ENCODE measurements at regions not wholly inside any gene's neighbourhood (a gene's known extent, or its start where the extent isn't known, plus 50 kb on each side); places are given as distances from the start of the nearest gene placed in this dataset.

DNA sequence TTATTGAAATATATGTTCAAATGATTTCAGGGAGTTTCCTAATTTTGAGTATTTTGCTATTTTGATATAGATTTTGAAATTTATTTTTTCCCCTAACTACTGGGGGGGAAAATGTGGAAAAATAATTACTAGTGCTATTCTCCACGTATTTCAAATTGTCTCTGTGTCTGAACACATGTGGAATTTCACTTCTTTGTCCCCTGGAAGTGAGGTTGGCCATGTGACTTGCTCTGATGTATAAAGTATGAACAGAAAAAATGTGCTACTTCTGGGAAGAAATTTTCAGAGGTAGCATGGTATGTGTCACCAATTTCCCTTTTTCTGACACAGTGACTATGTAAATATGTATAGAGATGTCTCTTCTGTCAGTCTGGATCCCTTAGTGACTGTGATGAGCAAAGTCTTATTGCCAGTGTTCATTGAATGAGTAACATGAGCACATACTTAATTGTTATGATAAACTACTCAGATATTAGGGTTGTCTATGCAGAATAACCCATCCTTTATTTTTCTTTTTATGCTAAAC, 215.4 kb upstream of the CCN2 start:
- Histone ChIP-seq H3K4me2 (ENCODE audit: low read length) (no peak overlapping the region), H3K9ac (ENCODE audit: low read length) (no peak overlapping the region), H3K4me1 (ENCODE audit: insufficient read depth, low read length) (peaks cover 8% of the 10 kb centered on the region), H3K4me3 (ENCODE audit: insufficient read depth, low read depth, low read length) (no peak overlapping the region), H3K79me2 (ENCODE audit: insufficient read depth, low read length) (no peaks in the 10 kb centered on the region), H3K9me3 (ENCODE audit: insufficient read depth, low read depth, low read length) (no peaks in the 10 kb centered on the region), H3K36me3 (ENCODE audit: insufficient read depth, low read length) (no peaks in the 10 kb centered on the region), H3K27me3 (ENCODE audit: insufficient read depth, low read length) (no peaks in the 10 kb centered on the region), H2AFZ (ENCODE audit: low read depth, low read length) (no peak overlapping the region), H3K27ac (ENCODE audit: low read depth, low read length) (no peak overlapping the region), H4K20me1 (ENCODE audit: insufficient read depth, low read length) (no peaks in the 10 kb centered on the region)
- no peaks in the 10 kb centered on the region for H3K27me3 Mint-ChIP-seq (ENCODE audit: low read depth, unreplicated experiment)
- H3K36me3 Mint-ChIP-seq (ENCODE audit: low read depth, unreplicated experiment), result no peaks in the 10 kb centered on the region
- H3K4me1 Mint-ChIP-seq (ENCODE audit: low read depth, unreplicated experiment), result no peaks in the 10 kb centered on the region
- peaks cover 9% of the 10 kb centered on the region for H3K9me3 Mint-ChIP-seq (ENCODE audit: unreplicated experiment)
- no peak for DNase-seq (ENCODE audit: low read depth)
- no peak overlapping the region for H3K4me3 Mint-ChIP-seq (ENCODE audit: unreplicated experiment)
- no peak overlapping the region for H3K27ac Mint-ChIP-seq (ENCODE audit: unreplicated experiment)
- FAIRE-seq, result no peak
- no peak for TF ChIP-seq EZH2 (IDR thresholded peaks at IDR 0.05; ENCODE audit: insufficient read depth, low read length)
- TF ChIP-seq, protein P1, sequence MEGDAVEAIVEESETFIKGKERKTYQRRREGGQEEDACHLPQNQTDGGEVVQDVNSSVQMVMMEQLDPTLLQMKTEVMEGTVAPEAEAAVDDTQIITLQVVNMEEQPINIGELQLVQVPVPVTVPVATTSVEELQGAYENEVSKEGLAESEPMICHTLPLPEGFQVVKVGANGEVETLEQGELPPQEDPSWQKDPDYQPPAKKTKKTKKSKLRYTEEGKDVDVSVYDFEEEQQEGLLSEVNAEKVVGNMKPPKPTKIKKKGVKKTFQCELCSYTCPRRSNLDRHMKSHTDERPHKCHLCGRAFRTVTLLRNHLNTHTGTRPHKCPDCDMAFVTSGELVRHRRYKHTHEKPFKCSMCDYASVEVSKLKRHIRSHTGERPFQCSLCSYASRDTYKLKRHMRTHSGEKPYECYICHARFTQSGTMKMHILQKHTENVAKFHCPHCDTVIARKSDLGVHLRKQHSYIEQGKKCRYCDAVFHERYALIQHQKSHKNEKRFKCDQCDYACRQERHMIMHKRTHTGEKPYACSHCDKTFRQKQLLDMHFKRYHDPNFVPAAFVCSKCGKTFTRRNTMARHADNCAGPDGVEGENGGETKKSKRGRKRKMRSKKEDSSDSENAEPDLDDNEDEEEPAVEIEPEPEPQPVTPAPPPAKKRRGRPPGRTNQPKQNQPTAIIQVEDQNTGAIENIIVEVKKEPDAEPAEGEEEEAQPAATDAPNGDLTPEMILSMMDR (IDR thresholded peaks at IDR 0.05; ENCODE audit: insufficient read depth, low read depth, low read length), result no peak

DNA sequence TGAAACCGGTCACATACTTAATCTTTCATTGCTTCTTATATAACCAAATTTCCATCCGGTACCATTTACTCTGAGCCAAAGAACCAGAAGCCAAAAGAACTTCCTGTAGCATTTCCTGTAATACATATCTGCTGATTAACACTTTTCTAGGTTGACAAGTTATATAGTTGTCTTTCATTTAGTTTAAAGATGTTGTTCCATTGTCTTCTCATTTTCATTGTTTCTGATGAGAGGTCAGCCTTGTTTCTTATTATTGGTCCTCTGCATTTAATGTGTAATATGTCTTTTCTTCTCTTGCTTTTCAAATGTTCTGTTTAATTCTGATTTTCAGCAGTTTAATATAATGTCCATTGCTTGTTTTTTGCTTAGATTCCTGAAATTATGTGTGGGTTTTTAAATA, 214.5 kb upstream of the CCN2 start:
- TF ChIP-seq, protein P1 (IDR thresholded peaks at IDR 0.05; ENCODE audit: insufficient read depth, low read depth, low read length), result no peak
- TF ChIP-seq EZH2 (IDR thresholded peaks at IDR 0.05; ENCODE audit: insufficient read depth, low read length), result no peak
- Histone ChIP-seq H3K27me3 (ENCODE audit: insufficient read depth, low read length) (no peaks in the 10 kb centered on the region), H3K4me1 (ENCODE audit: insufficient read depth, low read length) (peaks cover 8% of the 10 kb centered on the region), H2AFZ (ENCODE audit: low read depth, low read length) (no peak overlapping the region), H3K79me2 (ENCODE audit: insufficient read depth, low read length) (no peaks in the 10 kb centered on the region), H3K9ac (ENCODE audit: low read length) (no peak overlapping the region), H4K20me1 (ENCODE audit: insufficient read depth, low read length) (no peaks in the 10 kb centered on the region), H3K27ac (ENCODE audit: low read depth, low read length) (no peak overlapping the region), H3K4me3 (ENCODE audit: insufficient read depth, low read depth, low read length) (no peak overlapping the region), H3K9me3 (ENCODE audit: insufficient read depth, low read depth, low read length) (no peaks in the 10 kb centered on the region), H3K4me2 (ENCODE audit: low read length) (no peak overlapping the region), H3K36me3 (ENCODE audit: insufficient read depth, low read length) (no peaks in the 10 kb centered on the region)
- no peaks in the 10 kb centered on the region for H3K36me3 Mint-ChIP-seq (ENCODE audit: low read depth, unreplicated experiment)
- no peak overlapping the region for H3K27ac Mint-ChIP-seq (ENCODE audit: unreplicated experiment)
- H3K27me3 Mint-ChIP-seq (ENCODE audit: low read depth, unreplicated experiment), result no peaks in the 10 kb centered on the region
- no peaks in the 10 kb centered on the region for H3K4me1 Mint-ChIP-seq (ENCODE audit: low read depth, unreplicated experiment)
- FAIRE-seq (peak; percentile 49), DNase-seq (ENCODE audit: low read depth) (no peak)
- peaks cover 9% of the 10 kb centered on the region for H3K9me3 Mint-ChIP-seq (ENCODE audit: unreplicated experiment)
- no peak overlapping the region for H3K4me3 Mint-ChIP-seq (ENCODE audit: unreplicated experiment)

DNA sequence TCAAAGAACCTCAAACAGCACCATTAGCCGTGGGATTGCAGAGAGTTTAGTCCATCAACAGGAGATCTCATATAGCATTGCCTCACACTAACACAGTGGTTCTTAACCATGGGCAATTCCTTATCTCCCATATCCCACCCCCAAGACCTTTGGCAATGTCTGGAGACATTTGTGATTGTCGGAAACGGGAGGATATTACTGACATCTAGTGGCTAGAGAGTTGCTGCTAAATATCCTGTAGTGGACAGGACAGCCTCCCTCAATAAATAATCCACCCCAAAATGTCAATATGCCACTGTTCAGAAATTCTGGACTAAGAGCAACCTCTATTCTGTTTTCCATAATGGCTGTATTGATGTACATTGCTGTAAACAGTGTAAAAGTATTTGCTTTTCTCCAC, 210.1 kb upstream of the CCN2 start:
- Mint-ChIP-seq H3K27ac (ENCODE audit: unreplicated experiment) (no peak overlapping the region), H3K4me1 (ENCODE audit: low read depth, unreplicated experiment) (no peaks in the 10 kb centered on the region), H3K36me3 (ENCODE audit: low read depth, unreplicated experiment) (no peaks in the 10 kb centered on the region), H3K4me3 (ENCODE audit: unreplicated experiment) (no peak overlapping the region), H3K27me3 (ENCODE audit: low read depth, unreplicated experiment) (no peaks in the 10 kb centered on the region), H3K9me3 (ENCODE audit: unreplicated experiment) (peaks cover 9% of the 10 kb centered on the region)
- Histone ChIP-seq H3K27me3 (ENCODE audit: insufficient read depth, low read length) (no peaks in the 10 kb centered on the region), H3K4me1 (ENCODE audit: insufficient read depth, low read length) (no peaks in the 10 kb centered on the region), H3K9ac (ENCODE audit: low read length) (no peak overlapping the region), H3K4me2 (ENCODE audit: low read length) (no peak overlapping the region), H3K9me3 (ENCODE audit: insufficient read depth, low read depth, low read length) (no peaks in the 10 kb centered on the region), H3K36me3 (ENCODE audit: insufficient read depth, low read length) (no peaks in the 10 kb centered on the region), H4K20me1 (ENCODE audit: insufficient read depth, low read length) (no peaks in the 10 kb centered on the region), H3K27ac (ENCODE audit: low read depth, low read length) (no peak overlapping the region), H2AFZ (ENCODE audit: low read depth, low read length) (no peak overlapping the region), H3K4me3 (ENCODE audit: insufficient read depth, low read depth, low read length) (no peak overlapping the region), H3K79me2 (ENCODE audit: insufficient read depth, low read length) (no peaks in the 10 kb centered on the region)
- TF ChIP-seq, protein P1 (IDR thresholded peaks at IDR 0.05; ENCODE audit: insufficient read depth, low read depth, low read length), result peak; percentile 72
- no peak for TF ChIP-seq EZH2 (IDR thresholded peaks at IDR 0.05; ENCODE audit: insufficient read depth, low read length)
- DNase-seq (ENCODE audit: low read depth), result peak; percentile 49
- peak; percentile 87 for FAIRE-seq
